H1 (cell line): ENCODE measurements at regions not wholly inside any gene's neighbourhood (a gene's known extent, or its start where the extent isn't known, plus 50 kb on each side); places are given as distances from the start of the nearest gene placed in this dataset.

ENCODE experiments used
- CTCF ChIA-PET: fragments of 300-600 bp; sonication (Branson Sonifier 250); formaldehyde crosslinking; loops from one replicate; lab custom pipeline; 2021; ENCODE audit not compliant: partially characterized antibody; lab: Charles Lee
- POLR2A ChIA-PET: fragments of 300-600 bp; sonication (Branson Sonifier 250); formaldehyde crosslinking; loops from one replicate; lab custom pipeline; 2021; ENCODE audit warnings: inconsistent platforms; ENCODE audit not compliant: partially characterized antibody; lab: Charles Lee
- DNase-seq, 2 experiments: peaks; one replicate each; pipeline versions ENCODE4 v3.0.0 to v3.0.0-alpha.2; 2010 to 2022; ENCODE audit warnings: low spot score in 2 of 2, low read depth in 1 of 2, mixed read lengths in 1 of 2
- FAIRE-seq: peaks from 2 replicates; lab custom pipeline; 2011; peaks lifted over from hg19 to GRCh38; lab: Jason Lieb, UNC
- H2AFZ ChIP-seq: 2 replicates; pipeline ENCODE4 v1.8.1; 2012; ENCODE audit warnings: low read length, inconsistent platforms
- H2AK5ac ChIP-seq: 2 replicates; pipeline ENCODE4 v1.6.1; 2013; ENCODE audit warnings: low read depth, low read length
- H2BK120ac ChIP-seq: replicated peaks from 2 replicates; pipeline ENCODE3; 2013; ENCODE audit warnings: low read depth, low read length, inconsistent platforms
- H2BK12ac ChIP-seq: 2 replicates; pipeline ENCODE4 v1.6.1; 2013; ENCODE audit warnings: low read depth, low read length
- H2BK15ac ChIP-seq: 2 replicates; pipeline ENCODE4 v1.6.1; 2013; ENCODE audit warnings: low read length
- H2BK20ac ChIP-seq: 2 replicates; pipeline ENCODE4 v1.6.1; 2013; ENCODE audit warnings: low read length
- H2BK5ac ChIP-seq: 2 replicates; pipeline ENCODE4 v1.6.1; 2013; ENCODE audit warnings: low read depth, low read length
- H3K14ac ChIP-seq: 2 replicates; pipeline ENCODE4 v1.6.1; 2013; ENCODE audit warnings: inconsistent platforms; ENCODE audit not compliant: insufficient read length
- H3K18ac ChIP-seq: 2 replicates; pipeline ENCODE4 v1.6.1; 2013; ENCODE audit warnings: low read length; ENCODE audit errors: extremely low read depth
- H3K23ac ChIP-seq: 2 replicates; pipeline ENCODE4 v1.6.1; 2013; ENCODE audit warnings: inconsistent platforms; ENCODE audit not compliant: insufficient read length
- H3K23me2 ChIP-seq: 2 replicates; pipeline ENCODE4 v1.6.1; 2013; ENCODE audit warnings: low read depth, low read length
- H3K27ac ChIP-seq: 2 replicates; pipeline ENCODE4 v1.6.1; 2011; ENCODE audit warnings: low read depth, low read length, inconsistent platforms
- H3K27me3 ChIP-seq, 4 experiments: replicated peaks in 1 of 4; 1 replicate in 1 of 4; 2 replicates in 3 of 4; pipeline versions ENCODE4 v1.6.1 to v1.8.1; 2011 to 2013; ENCODE audit warnings: low read length in 3 of 4, mild to moderate bottlenecking in 3 of 4, inconsistent platforms in 2 of 4, mixed read lengths in 2 of 4, moderate library complexity in 1 of 4; ENCODE audit not compliant: control insufficient read depth in 3 of 4, insufficient read depth in 3 of 4; ENCODE audit errors: extremely low read depth in 1 of 4
- H3K36me3 ChIP-seq, 4 experiments: 2 replicates each; pipeline versions ENCODE4 v1.6.1 to v1.8.1; 2011 to 2013; ENCODE audit warnings: mild to moderate bottlenecking in 4 of 4, low read length in 3 of 4, moderate library complexity in 2 of 4, control low read depth in 1 of 4, inconsistent platforms in 1 of 4; ENCODE audit not compliant: insufficient read depth in 4 of 4, control insufficient read depth in 2 of 4
- H3K4ac ChIP-seq: replicated peaks from 2 replicates; pipeline ENCODE3; 2013; ENCODE audit warnings: low read length, low read depth, mixed read lengths, inconsistent platforms; ENCODE audit not compliant: insufficient read length
- H3K4me1 ChIP-seq, 4 experiments: replicated peaks in 1 of 4; 1 replicate in 1 of 4; 2 replicates in 3 of 4; pipeline versions ENCODE4 v1.6.1 to v1.8.1; 2011 to 2013; ENCODE audit warnings: low read length in 3 of 4, inconsistent platforms in 2 of 4, mixed read lengths in 1 of 4; ENCODE audit not compliant: insufficient read depth in 4 of 4, control insufficient read depth in 3 of 4
- H3K4me2 ChIP-seq, 2 experiments: 2 replicates each; pipeline versions ENCODE4 v1.6.1 to v1.8.1; 2011 to 2013; ENCODE audit warnings: low read depth in 2 of 2, low read length in 2 of 2, control low read depth in 1 of 2, inconsistent platforms in 1 of 2, mild to moderate bottlenecking in 1 of 2; ENCODE audit not compliant: insufficient read depth in 1 of 2
- H3K4me3 ChIP-seq, 4 experiments: fragments of 200-600, 300-600 bp in 1 of 4; sonication (generic), shearing (Covaris generic), sonication (Bioruptor Twin) in 1 of 4; 2 replicates each; pipeline versions ENCODE4 v1.5.1 to v1.8.1; 2011 to 2016; ENCODE audit warnings: low read length in 4 of 4, low read depth in 3 of 4, control low read depth in 2 of 4, inconsistent platforms in 2 of 4, mild to moderate bottlenecking in 2 of 4, mixed read lengths in 1 of 4, moderate library complexity in 1 of 4; ENCODE audit not compliant: insufficient read depth in 2 of 4; ENCODE audit errors: extremely low read depth in 1 of 4
- H3K56ac ChIP-seq: replicated peaks from 2 replicates; pipeline ENCODE3; 2013; ENCODE audit warnings: low read depth, mild to moderate bottlenecking, mixed read lengths, low read length, inconsistent platforms; ENCODE audit not compliant: insufficient read length
- H3K79me1 ChIP-seq: 2 replicates; pipeline ENCODE4 v1.6.1; 2013; ENCODE audit warnings: low read depth, low read length, control low read depth
- H3K79me2 ChIP-seq, 2 experiments: 2 replicates each; pipeline versions ENCODE4 v1.6.1 to v1.8.1; 2012 to 2013; ENCODE audit warnings: low read length in 2 of 2, mild to moderate bottlenecking in 2 of 2, inconsistent platforms in 1 of 2; ENCODE audit not compliant: insufficient read depth in 2 of 2, control insufficient read depth in 1 of 2
- H3K9ac ChIP-seq, 4 experiments: replicated peaks in 1 of 4; 1 replicate in 1 of 4; 2 replicates in 3 of 4; pipeline versions ENCODE4 v1.6.1 to v1.8.1; 2011 to 2013; ENCODE audit warnings: low read depth in 3 of 4, low read length in 3 of 4, control low read depth in 2 of 4, mild to moderate bottlenecking in 2 of 4, moderate library complexity in 2 of 4, inconsistent platforms in 1 of 4; ENCODE audit errors: extremely low read depth in 1 of 4
- H3K9me3 ChIP-seq, 2 experiments: 2 replicates each; pipeline versions ENCODE4 v1.6.1 to v1.8.1; 2012 to 2013; ENCODE audit warnings: mild to moderate bottlenecking in 2 of 2, moderate library complexity in 2 of 2, control low read depth in 1 of 2, inconsistent platforms in 1 of 2, low read depth in 1 of 2, low read length in 1 of 2, mixed read lengths in 1 of 2; ENCODE audit not compliant: insufficient read depth in 2 of 2
- H4K20me1 ChIP-seq, 2 experiments: replicated peaks in 1 of 2; 2 replicates each; pipeline versions ENCODE3 to v1.8.1; 2011 to 2013; ENCODE audit warnings: inconsistent platforms in 2 of 2, low read length in 2 of 2, mild to moderate bottlenecking in 1 of 2; ENCODE audit not compliant: insufficient read depth in 2 of 2, control insufficient read depth in 1 of 2
- H4K5ac ChIP-seq: 2 replicates; pipeline ENCODE4 v1.6.1; 2013; ENCODE audit warnings: low read length, low read depth, mixed read lengths, inconsistent platforms; ENCODE audit not compliant: insufficient read length
- H4K8ac ChIP-seq: 2 replicates; pipeline ENCODE4 v1.8.0; 2013; ENCODE audit warnings: mild to moderate bottlenecking, moderate library complexity, low read length, inconsistent platforms; ENCODE audit not compliant: insufficient read depth; ENCODE audit errors: extremely low read depth
- H4K91ac ChIP-seq: replicated peaks from 2 replicates; pipeline ENCODE3; 2013; ENCODE audit warnings: low read length, mixed read lengths, inconsistent platforms; ENCODE audit not compliant: insufficient read length
- BACH1 ChIP-seq: IDR thresholded peaks from 2 replicates; pipeline ENCODE4 v1.6.1; 2012; ENCODE audit warnings: low read length, improper control_type of control experiment
- BRCA1 ChIP-seq: IDR thresholded peaks from 2 replicates; pipeline ENCODE4 v1.6.1; 2012; ENCODE audit warnings: low read depth, low read length, improper control_type of control experiment
- CBX5 ChIP-seq: fragments of 300-800, 300-1000 bp; sonication (generic); IDR thresholded peaks from 2 replicates; pipeline ENCODE4 v1.7.1; 2016; ENCODE audit warnings: antibody characterized with exemption, low read length, low read depth
- CBX8 ChIP-seq: fragments of 300-800, 300-1000 bp; sonication (generic); IDR thresholded peaks from 2 replicates; pipeline ENCODE4 v1.7.1; 2016; ENCODE audit warnings: low read depth, low read length, borderline replicate concordance
- CTCF ChIP-seq, 3 experiments: IDR thresholded peaks; 1 replicate in 2 of 3; 2 replicates in 1 of 3; pipeline versions ENCODE4 v1.5.1 to v1.6.1; 2011; ENCODE audit warnings: low read length in 3 of 3, mild to moderate bottlenecking in 3 of 3, inconsistent platforms in 2 of 3, low read depth in 1 of 3, moderate library complexity in 1 of 3; ENCODE audit not compliant: insufficient read depth in 1 of 3; ENCODE audit errors: control extremely low read depth in 1 of 3
- JUN ChIP-seq: IDR thresholded peaks from 2 replicates; pipeline ENCODE4 v1.6.1; 2011; ENCODE audit warnings: low read depth, mild to moderate bottlenecking, improper control_type of control experiment, low read length
- JUND ChIP-seq: IDR thresholded peaks from 2 replicates; pipeline ENCODE4 v1.6.1; 2011; ENCODE audit warnings: mild to moderate bottlenecking, improper control_type of control experiment, low read length
- KDM4A ChIP-seq: IDR thresholded peaks from one replicate; pipeline ENCODE4 v1.7.1; 2012; ENCODE audit warnings: low read depth, mild to moderate bottlenecking, moderate library complexity, low read length, inconsistent platforms; ENCODE audit not compliant: severe bottlenecking
- RBBP5 ChIP-seq: IDR thresholded peaks from 2 replicates; pipeline ENCODE4 v1.7.1; 2012; ENCODE audit warnings: low read depth, mild to moderate bottlenecking, inconsistent platforms, low read length, moderate library complexity, borderline replicate concordance
- TAF1 ChIP-seq: IDR thresholded peaks from 2 replicates; pipeline ENCODE4 v1.6.1; 2011; ENCODE audit warnings: mild to moderate bottlenecking, low read depth, low read length
- TAF7 ChIP-seq: optimal IDR thresholded peaks from 2 replicates; pipeline ENCODE3; 2011; ENCODE audit warnings: low read depth, mild to moderate bottlenecking, inconsistent platforms, low read length, moderate library complexity, borderline replicate concordance
- USF2 ChIP-seq: IDR thresholded peaks from 2 replicates; pipeline ENCODE4 v1.6.1; 2011; ENCODE audit warnings: low read length, improper control_type of control experiment
- WGBS, 2 experiments: shearing (Covaris generic) in 1 of 2; methylation state at CpG; one replicate each; pipeline versions ENCODE4 v1.1.6 to v1.1.7; 2013 to 2015; ENCODE audit warnings: low lambda C conversion rate in 2 of 2, mixed read lengths in 2 of 2, inconsistent platforms in 1 of 2, low coverage in 1 of 2, missing lambda C conversion rate in 1 of 2; ENCODE audit not compliant: insufficient replicate concordance in 2 of 2, insufficient coverage in 1 of 2, insufficient read length in 1 of 2; ENCODE audit errors: extremely low coverage in 1 of 2, missing lambda C conversion rate in 1 of 2; 5-methylcytosine and 5-hydroxymethylcytosine counted together

GRCh38 chr1:73903092-73903491 lies 294.9 kb downstream of the LRRIQ3 start:
- DNase-seq (no peak), FAIRE-seq (no peak)
- Histone ChIP-seq H2BK120ac (no peak overlapping the region), H3K4ac (no peak overlapping the region), H4K8ac (no peak overlapping the region), H2AFZ (no peak overlapping the region), H3K4me2 (no peak overlapping the region), H3K23ac (no peak overlapping the region), H4K91ac (no peak overlapping the region), H2BK5ac (no peak overlapping the region), H3K27ac (no peak overlapping the region), H3K14ac (no peak overlapping the region), H3K9ac (no peak overlapping the region), H2BK15ac (no peak overlapping the region), H3K79me1 (no peaks in the 10 kb centered on the region), H3K27me3 (no peaks in the 10 kb centered on the region), H3K56ac (no peak overlapping the region), H2AK5ac (no peak overlapping the region), H3K36me3 (no peaks in the 10 kb centered on the region), H3K23me2 (no peaks in the 10 kb centered on the region), H4K5ac (no peak overlapping the region), H3K4me1 (peaks cover 0 to 8% (median 1%) of the 10 kb centered on the region in 4 experiments; a peak in 2 of 7 replicates), H2BK20ac (no peak overlapping the region), H3K4me3 (no peak overlapping the region), H3K79me2 (no peaks in the 10 kb centered on the region), H2BK12ac (no peak overlapping the region), H3K18ac (no peak overlapping the region), H3K9me3 (no peaks in the 10 kb centered on the region), H4K20me1 (no peaks in the 10 kb centered on the region)
- 81% methylated on average over 3 of the region's 3 CpGs; no CpG with 5 or more reads in 1 of the 2 experiments for WGBS, 2 experiments
- CTCF ChIA-PET: no interaction called here
- POLR2A ChIA-PET: no interaction called here
- TF ChIP-seq TAF7 (no peak), CBX5 (no peak), TAF1 (no peak), RBBP5 (no peak), BRCA1 (no peak), USF2 (no peak), JUND (no peak), KDM4A (no peak), CTCF (IDR thresholded peaks at IDR 0.05; ENCODE audit: control extremely low read depth in 1 of 3, insufficient read depth in 1 of 3, low read depth in 1 of 3, low read length in 3 of 3) (no peak), BACH1 (no peak), JUN (no peak), CBX8 (no peak)
